22Rv1 (cell line): ENCODE measurements at regions not wholly inside any gene's neighbourhood (a gene's known extent, or its start where the extent isn't known, plus 50 kb on each side); places are given as distances from the start of the nearest gene placed in this dataset.

Experiments used
- H3K27ac ChIP-seq: fragments of 450-650 bp; 2 replicates; pipeline ENCODE4 v1.5.1; 2017
- ZFX ChIP-seq: fragments of 450-650 bp; IDR thresholded peaks from 2 replicates; pipeline ENCODE4 v1.6.1; 2017; ENCODE audit warnings: antibody characterized with exemption, borderline replicate concordance
- TF ChIP-seq, protein P1 (sequence below): fragments of 450-650 bp; IDR thresholded peaks from 2 replicates; pipeline ENCODE4 v1.5.1; 2017; ENCODE audit warnings: mild to moderate bottlenecking

DNA sequence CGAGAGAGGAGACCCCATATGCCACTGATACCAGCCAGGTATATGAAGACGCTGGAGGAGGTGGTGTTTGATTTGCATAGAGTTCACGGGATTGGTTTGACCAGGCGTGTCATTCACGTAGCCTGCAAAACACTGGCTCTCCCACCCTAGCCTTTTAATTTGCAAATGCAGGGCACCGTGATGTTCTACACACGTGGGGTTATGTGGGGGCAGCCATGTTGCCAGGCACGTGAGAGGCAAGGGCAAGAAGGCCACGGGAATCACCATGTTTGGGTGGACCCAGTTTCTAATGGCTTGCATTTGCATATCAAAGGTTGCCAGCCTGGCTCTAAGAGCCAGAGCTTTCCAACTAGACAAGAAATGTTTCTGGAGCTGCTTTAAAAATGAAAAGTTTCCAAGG is 117.2 kb upstream of the LYZL1 start:
- H3K27ac ChIP-seq: no peak overlapping the region
- no peak for TF ChIP-seq ZFX
- TF ChIP-seq, protein P1, sequence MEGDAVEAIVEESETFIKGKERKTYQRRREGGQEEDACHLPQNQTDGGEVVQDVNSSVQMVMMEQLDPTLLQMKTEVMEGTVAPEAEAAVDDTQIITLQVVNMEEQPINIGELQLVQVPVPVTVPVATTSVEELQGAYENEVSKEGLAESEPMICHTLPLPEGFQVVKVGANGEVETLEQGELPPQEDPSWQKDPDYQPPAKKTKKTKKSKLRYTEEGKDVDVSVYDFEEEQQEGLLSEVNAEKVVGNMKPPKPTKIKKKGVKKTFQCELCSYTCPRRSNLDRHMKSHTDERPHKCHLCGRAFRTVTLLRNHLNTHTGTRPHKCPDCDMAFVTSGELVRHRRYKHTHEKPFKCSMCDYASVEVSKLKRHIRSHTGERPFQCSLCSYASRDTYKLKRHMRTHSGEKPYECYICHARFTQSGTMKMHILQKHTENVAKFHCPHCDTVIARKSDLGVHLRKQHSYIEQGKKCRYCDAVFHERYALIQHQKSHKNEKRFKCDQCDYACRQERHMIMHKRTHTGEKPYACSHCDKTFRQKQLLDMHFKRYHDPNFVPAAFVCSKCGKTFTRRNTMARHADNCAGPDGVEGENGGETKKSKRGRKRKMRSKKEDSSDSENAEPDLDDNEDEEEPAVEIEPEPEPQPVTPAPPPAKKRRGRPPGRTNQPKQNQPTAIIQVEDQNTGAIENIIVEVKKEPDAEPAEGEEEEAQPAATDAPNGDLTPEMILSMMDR: no peak

DNA sequence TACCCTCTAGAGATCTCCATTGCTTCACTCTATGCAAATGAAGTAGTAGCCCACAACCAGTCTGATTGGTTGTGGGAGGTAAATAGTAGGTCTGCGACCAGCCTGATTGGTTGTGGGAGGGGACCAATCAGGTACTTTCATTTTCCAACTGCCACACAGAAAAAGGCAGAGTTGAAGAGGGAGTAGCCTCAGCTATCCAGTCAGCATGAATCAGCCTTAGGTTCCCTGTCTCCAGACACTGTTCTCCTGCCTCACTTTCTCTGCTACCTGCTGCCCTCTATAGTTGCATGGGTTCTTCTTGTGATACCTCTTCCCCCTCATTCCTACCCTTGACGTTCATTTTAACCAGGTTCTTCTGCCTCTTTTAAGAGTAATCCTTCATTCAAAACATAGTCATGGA is 114.5 kb upstream of the LYZL1 start:
- TF ChIP-seq ZFX: no peak
- TF ChIP-seq, protein P1: no peak

GRCh38 chr10:29176845-29177832 is 111.7 kb upstream of the LYZL1 start:
- H3K27ac ChIP-seq: no peak overlapping the region
- TF ChIP-seq ZFX: no peak
- TF ChIP-seq, protein P1: no peak

More for the DNA sequence above, 114.5 kb upstream of the LYZL1 start:
- 0 out of 2 replicates have a peak overlapping the region, but pooled peaks have one; percentile 11 for H3K27ac ChIP-seq

DNA sequence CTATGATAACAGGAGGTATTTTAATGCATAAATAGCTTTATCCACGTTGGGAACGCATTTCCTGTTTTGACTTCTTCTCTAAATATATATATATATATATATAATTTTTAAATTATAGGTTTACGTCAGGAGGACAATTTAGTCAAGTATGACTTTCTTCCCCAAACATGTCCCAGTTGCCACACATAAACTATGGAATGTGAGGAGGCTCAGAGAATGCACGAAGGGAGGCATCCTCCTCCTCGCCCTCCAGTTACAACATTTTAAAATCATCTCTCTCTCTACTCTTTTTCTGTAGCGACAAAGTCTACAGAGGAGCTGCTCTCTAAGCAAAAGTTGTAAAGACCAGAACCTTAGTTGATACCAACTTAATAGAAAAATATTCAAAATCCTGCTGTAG is 106.9 kb upstream of the LYZL1 start:
- no peak for TF ChIP-seq ZFX
- TF ChIP-seq, protein P1: no peak
- no peak overlapping the region for H3K27ac ChIP-seq

DNA sequence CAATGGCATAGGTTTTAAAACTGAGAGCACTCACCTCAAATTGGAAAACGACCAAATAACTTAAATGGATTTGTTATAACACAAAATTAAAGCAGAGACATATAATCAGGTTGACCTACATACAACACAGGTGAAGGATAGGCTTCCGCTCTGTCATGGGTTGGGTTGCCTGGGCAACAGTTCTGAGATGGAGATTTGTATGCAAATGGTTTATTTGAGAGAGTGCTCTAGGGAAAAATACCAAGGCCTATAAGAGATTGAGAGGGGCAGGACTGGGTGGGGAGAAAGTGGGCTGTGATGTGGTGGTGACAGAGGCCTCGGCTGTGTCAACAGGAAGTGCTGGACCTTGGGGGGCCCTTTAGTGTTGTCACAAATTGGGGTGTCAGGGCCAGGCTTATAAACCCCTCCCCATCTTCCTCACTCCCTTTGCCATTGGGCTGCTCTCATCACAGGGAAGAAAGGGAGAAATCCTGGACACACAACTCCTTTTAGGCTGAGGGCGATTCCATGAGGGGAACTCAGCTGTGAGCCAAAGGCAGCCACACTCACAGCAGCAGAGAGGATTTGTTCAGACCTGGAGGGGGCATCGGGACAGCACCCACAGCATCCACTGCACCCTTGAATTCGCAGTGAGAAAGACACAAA is 105.4 kb upstream of the LYZL1 start:
- no peak overlapping the region for H3K27ac ChIP-seq
- TF ChIP-seq, protein P1: no peak
- no peak for TF ChIP-seq ZFX

GRCh38 chr10:29184205-29185000 is 104.5 kb upstream of the LYZL1 start:
- H3K27ac ChIP-seq: no peak overlapping the region
- TF ChIP-seq, protein P1: no peak
- no peak for TF ChIP-seq ZFX
